Mucosa of descending colon (tissue), 3 donors: ENCODE measurements at regions not wholly inside any gene's neighbourhood (a gene's known extent, or its start where the extent isn't known, plus 50 kb on each side); places are given as distances from the start of the nearest gene placed in this dataset.

Experiments
- ATAC-seq: fragments of 200-7000 bp; cut with Tn5 transposase; one replicate; pipeline ENCODE4 v1.9.1; 2020; ENCODE audit warnings: mild to moderate bottlenecking, moderate library complexity
- DNase-seq, 3 donors: peaks; one replicate each; pipeline ENCODE4 v3.0.0-alpha.2; 2020
- H3K36me3 ChIP-seq: fragments of 200-600 bp; one replicate; pipeline ENCODE4 v1.8.0; 2021; ENCODE audit warnings: low read depth, mild to moderate bottlenecking
- H3K4me1 ChIP-seq: fragments of 200-600 bp; one replicate; pipeline ENCODE4 v1.8.0; 2021; ENCODE audit warnings: low read depth, mild to moderate bottlenecking
- H3K4me3 ChIP-seq: fragments of 200-600 bp; one replicate; pipeline ENCODE4 v1.8.0; 2021; ENCODE audit warnings: mild to moderate bottlenecking
- H3K9me3 ChIP-seq: fragments of 200-600 bp; one replicate; pipeline ENCODE4 v1.8.0; 2021; ENCODE audit warnings: mild to moderate bottlenecking
- intact Hi-C, 2 donors: fragments of 100-400 bp; cut with DNase I in 1 of 2; cut with micrococcal nuclease in 1 of 2; formaldehyde crosslinking; loops; one replicate each; pipeline versions ENCODE4 v1.11.0 to v1.11.1; 2022; cut with DNase I, micrococcal nuclease
- TF ChIP-seq, protein P1 (sequence below): fragments of 200-600 bp; IDR thresholded peaks from one replicate; pipeline ENCODE4 v1.8.0; 2022; ENCODE audit warnings: antibody characterized with exemption, mild to moderate bottlenecking
- donor health status: DM: no; HTN: no; CAD: no; lungs with moderate emphysema.
- donor health status: DM: no; HTN: no; CAD: no.
- donor health status: DM: no; HTN: yes; CAD: no.

DNA sequence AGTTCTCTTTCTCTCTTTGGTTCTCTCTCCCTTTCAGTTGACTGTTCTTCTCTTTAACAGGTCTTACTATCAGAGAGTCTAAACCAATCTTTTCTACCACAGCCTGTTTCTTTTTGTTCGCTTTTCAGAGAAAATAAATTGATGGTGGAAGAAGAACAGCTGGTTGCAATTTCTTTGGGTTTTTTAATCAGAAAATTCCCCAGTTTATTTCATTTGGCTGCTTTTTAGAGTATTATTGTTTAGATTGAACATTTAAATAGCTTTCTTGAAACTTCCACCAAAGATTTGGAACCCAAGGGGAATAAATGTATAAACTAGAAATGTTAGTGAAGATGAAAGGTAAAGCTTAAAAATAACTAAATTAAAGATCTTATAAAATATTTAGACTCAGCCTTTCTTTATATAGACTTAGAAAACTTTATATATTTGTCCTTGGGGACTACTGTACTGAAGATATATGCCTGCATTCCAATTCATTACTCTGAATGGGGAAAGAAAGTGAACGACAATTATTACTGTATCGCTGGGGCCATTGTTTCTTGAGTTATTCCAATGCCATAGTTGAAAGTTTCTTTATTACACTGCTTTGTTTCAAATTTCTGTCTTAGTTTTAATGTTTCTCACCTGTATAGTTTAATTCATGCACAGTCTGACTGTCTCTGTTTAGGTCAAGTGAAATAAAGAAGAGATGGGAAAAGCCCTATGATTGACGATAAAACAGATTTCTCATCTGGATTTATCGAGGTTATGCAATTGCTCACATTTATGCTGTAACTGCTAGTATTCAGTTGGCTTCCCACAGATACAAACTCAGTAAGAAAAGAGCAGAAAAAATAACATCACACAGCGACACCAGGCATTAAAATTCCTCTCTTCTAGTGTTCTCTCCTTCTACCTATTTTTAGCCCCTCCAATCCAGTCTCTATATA, 169.4 kb upstream of the CSNK1A1L start:
- peaks cover 9% of the 10 kb centered on the region for H3K9me3 ChIP-seq
- no peak overlapping the region for H3K4me3 ChIP-seq
- H3K36me3 ChIP-seq: no peaks in the 10 kb centered on the region
- H3K4me1 ChIP-seq: no peaks in the 10 kb centered on the region
- DNase-seq: no peak
- no peak for ATAC-seq
- intact Hi-C loops: no loop called here
- TF ChIP-seq, protein P1, sequence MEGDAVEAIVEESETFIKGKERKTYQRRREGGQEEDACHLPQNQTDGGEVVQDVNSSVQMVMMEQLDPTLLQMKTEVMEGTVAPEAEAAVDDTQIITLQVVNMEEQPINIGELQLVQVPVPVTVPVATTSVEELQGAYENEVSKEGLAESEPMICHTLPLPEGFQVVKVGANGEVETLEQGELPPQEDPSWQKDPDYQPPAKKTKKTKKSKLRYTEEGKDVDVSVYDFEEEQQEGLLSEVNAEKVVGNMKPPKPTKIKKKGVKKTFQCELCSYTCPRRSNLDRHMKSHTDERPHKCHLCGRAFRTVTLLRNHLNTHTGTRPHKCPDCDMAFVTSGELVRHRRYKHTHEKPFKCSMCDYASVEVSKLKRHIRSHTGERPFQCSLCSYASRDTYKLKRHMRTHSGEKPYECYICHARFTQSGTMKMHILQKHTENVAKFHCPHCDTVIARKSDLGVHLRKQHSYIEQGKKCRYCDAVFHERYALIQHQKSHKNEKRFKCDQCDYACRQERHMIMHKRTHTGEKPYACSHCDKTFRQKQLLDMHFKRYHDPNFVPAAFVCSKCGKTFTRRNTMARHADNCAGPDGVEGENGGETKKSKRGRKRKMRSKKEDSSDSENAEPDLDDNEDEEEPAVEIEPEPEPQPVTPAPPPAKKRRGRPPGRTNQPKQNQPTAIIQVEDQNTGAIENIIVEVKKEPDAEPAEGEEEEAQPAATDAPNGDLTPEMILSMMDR: no peak

DNA sequence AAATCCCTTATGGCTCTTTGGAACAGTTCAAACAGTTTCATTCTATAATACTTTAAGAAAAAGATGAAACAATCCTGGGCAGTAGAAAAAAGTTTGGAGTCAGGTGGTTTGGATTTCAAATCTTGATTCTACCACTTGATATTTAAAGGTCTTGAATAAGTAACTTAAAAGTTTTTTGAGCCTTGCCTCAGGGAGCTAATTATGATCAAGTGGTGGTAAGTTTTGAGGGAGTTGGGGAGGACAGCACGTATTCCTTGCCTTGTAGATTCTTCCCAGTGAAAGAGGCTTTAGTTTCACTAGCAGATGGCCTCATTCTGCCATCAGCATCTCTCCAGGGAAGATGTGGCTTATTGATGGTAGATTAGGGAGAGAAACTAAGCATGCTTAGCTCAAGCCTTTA, 168.4 kb upstream of the CSNK1A1L start:
- no peaks in the 10 kb centered on the region for H3K36me3 ChIP-seq
- H3K4me1 ChIP-seq: no peaks in the 10 kb centered on the region
- ATAC-seq (no peak), DNase-seq (no peak)
- TF ChIP-seq, protein P1: no peak
- intact Hi-C loops: no loop called here
- no peak overlapping the region for H3K4me3 ChIP-seq
- peaks cover 9% of the 10 kb centered on the region for H3K9me3 ChIP-seq

DNA sequence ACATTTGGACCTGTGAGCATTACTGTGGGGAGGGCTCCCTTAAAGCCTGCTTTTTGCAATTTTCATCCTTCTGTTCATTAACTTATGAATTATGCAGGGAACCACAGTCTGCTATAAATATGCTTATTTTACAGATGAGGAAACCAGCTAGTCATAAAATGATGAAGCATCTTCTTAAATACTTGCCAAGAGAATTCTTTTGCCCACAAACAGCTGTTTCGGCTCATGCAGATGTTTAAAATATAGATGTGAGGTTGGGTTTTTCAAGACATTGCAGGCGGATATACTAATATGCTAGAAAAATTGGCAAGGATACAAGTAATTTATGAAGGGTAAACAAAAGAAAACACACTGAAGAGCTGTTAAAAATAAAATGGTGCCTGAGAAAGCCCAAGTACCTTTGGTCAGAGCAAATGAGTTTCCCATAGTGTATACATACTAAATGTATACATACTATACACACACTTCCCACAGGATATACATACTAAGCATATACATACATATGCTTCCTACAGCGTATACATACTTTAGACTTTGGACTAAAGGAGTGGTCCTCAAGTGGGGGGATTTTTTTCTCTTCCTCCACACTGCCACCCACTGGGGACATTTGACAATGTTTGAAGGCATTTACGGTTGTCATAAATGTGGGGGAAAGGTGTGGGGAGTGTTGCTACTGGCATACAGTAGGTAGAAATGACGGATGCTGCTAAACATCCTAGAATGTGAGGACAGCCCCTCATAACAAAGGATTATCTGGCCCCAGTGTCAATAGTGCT, 164.9 kb upstream of the CSNK1A1L start:
- DNase-seq: no peak
- intact Hi-C loops: no loop called here
- no peaks in the 10 kb centered on the region for H3K4me1 ChIP-seq
- H3K36me3 ChIP-seq: no peaks in the 10 kb centered on the region
- TF ChIP-seq, protein P1: no peak
- ATAC-seq: no peak
- peaks cover 4% of the 10 kb centered on the region for H3K9me3 ChIP-seq
- no peak overlapping the region for H3K4me3 ChIP-seq

DNA sequence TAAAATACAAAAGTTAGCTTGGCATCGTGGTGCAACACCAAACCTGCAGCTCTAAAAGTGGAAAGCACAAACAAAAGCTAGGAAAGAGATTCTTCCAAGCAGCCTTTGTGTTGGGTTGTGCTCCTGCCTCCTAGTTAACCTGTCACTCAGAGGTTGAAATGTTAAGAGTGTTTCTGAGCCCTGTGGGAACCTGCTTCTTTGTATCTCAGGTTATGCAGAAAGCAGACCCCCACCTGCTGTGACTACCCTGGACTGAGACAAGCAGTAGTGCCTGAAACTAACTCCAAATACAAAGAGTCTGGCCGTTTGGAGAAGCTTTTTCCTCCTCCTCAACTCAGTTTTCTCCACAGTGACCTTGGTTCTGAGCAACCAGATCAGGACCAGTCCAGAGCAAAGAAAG, 158.4 kb upstream of the CSNK1A1L start:
- TF ChIP-seq, protein P1: no peak
- no peaks in the 10 kb centered on the region for H3K4me1 ChIP-seq
- intact Hi-C loops: no loop called here
- no peak for DNase-seq
- no peaks in the 10 kb centered on the region for H3K36me3 ChIP-seq
- no peak overlapping the region for H3K4me3 ChIP-seq
- ATAC-seq: no peak
- peaks cover 17% of the 10 kb centered on the region for H3K9me3 ChIP-seq

DNA sequence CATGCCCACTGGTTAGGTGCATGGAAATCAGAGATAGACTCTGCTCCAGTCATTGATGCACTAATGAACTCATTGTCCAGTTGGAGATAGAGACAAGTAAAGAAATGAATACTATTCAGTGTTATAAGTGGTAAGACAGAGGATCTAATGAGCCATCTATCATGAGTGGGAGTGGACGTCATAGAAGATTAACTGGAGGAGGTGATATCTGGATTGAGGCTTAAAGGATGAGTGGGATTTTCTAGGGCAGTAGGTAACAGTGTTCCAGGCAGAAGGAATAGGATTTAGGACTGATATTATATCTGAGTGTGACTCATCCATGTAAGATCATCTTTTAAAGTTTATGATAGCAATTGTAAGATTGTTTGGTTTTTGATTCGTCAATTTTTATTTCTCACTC, 152.2 kb upstream of the CSNK1A1L start:
- intact Hi-C loops: no loop called here
- Histone ChIP-seq H3K4me3 (no peak overlapping the region), H3K36me3 (no peaks in the 10 kb centered on the region), H3K9me3 (peaks cover 17% of the 10 kb centered on the region), H3K4me1 (no peaks in the 10 kb centered on the region)
- ATAC-seq (no peak), DNase-seq (no peak)
- TF ChIP-seq, protein P1: no peak
